H9 (cell line): ENCODE measurements at regions not wholly inside any gene's neighbourhood (a gene's known extent, or its start where the extent isn't known, plus 50 kb on each side); places are given as distances from the start of the nearest gene placed in this dataset.

Experiments
- DNase-seq: peaks from one replicate; pipeline ENCODE4 v3.0.0-alpha.2; 2017
- H2AFZ ChIP-seq: one replicate; pipeline ENCODE4 v1.6.1; 2013; ENCODE audit warnings: mild to moderate bottlenecking, low read length, control low read depth, moderate library complexity
- H2AK5ac ChIP-seq: 2 replicates; pipeline ENCODE4 v1.6.1; 2013; ENCODE audit warnings: low read length, control low read depth, mixed read lengths; ENCODE audit not compliant: insufficient read length
- H2BK120ac ChIP-seq: one replicate; pipeline ENCODE4 v1.6.1; 2013; ENCODE audit warnings: low read depth, mild to moderate bottlenecking, low read length, control low read depth, inconsistent platforms; ENCODE audit not compliant: poor library complexity, severe bottlenecking
- H2BK12ac ChIP-seq: 2 replicates; pipeline ENCODE4 v1.6.1; 2013; ENCODE audit warnings: low read length, control low read depth, mixed read lengths, low read depth; ENCODE audit not compliant: insufficient read length
- H2BK15ac ChIP-seq: 2 replicates; pipeline ENCODE4 v1.6.1; 2013; ENCODE audit warnings: low read depth, low read length, control low read depth
- H2BK20ac ChIP-seq: one replicate; pipeline ENCODE4 v1.6.1; 2013; ENCODE audit warnings: low read depth, mild to moderate bottlenecking, low read length, control low read depth, inconsistent platforms; ENCODE audit not compliant: poor library complexity, severe bottlenecking
- H2BK5ac ChIP-seq: 2 replicates; pipeline ENCODE4 v1.6.1; 2013; ENCODE audit warnings: low read length, control low read depth, mixed read lengths; ENCODE audit not compliant: insufficient read length
- H3K14ac ChIP-seq: 2 replicates; pipeline ENCODE4 v1.6.1; 2013; ENCODE audit warnings: low read length, control low read depth; ENCODE audit not compliant: insufficient read depth
- H3K18ac ChIP-seq: 2 replicates; pipeline ENCODE4 v1.6.1; 2013; ENCODE audit warnings: low read depth, mild to moderate bottlenecking, mixed read lengths, low read length, control low read depth; ENCODE audit not compliant: insufficient read length
- H3K23ac ChIP-seq: 2 replicates; pipeline ENCODE4 v1.6.1; 2013; ENCODE audit warnings: low read length, control low read depth, mixed read lengths, low read depth; ENCODE audit not compliant: insufficient read length
- H3K23me2 ChIP-seq: 2 replicates; pipeline ENCODE4 v1.6.1; 2013; ENCODE audit warnings: low read depth, mild to moderate bottlenecking, mixed read lengths, low read length, control low read depth; ENCODE audit not compliant: insufficient read length, poor library complexity, severe bottlenecking
- H3K27ac ChIP-seq: 2 replicates; pipeline ENCODE4 v1.5.1; 2013; ENCODE audit warnings: low read length, control low read depth, mixed read lengths, low read depth; ENCODE audit not compliant: insufficient read length
- H3K27me3 ChIP-seq: 2 replicates; pipeline ENCODE4 v1.6.1; 2013; ENCODE audit warnings: low read length, control low read depth, inconsistent platforms; ENCODE audit not compliant: insufficient read depth
- H3K4ac ChIP-seq: 2 replicates; pipeline ENCODE4 v1.6.1; 2013; ENCODE audit warnings: low read depth, mild to moderate bottlenecking, control low read depth, inconsistent platforms, low read length, moderate library complexity
- H3K4me1 ChIP-seq: 2 replicates; pipeline ENCODE4 v1.6.1; 2013; ENCODE audit warnings: low read length, control low read depth, inconsistent platforms; ENCODE audit not compliant: insufficient read depth
- H3K4me2 ChIP-seq: 2 replicates; pipeline ENCODE4 v1.6.1; 2013; ENCODE audit warnings: low read length, control low read depth, mixed read lengths; ENCODE audit not compliant: insufficient read length, insufficient read depth
- H3K56ac ChIP-seq: 2 replicates; pipeline ENCODE4 v1.6.1; 2013; ENCODE audit warnings: low read depth, mild to moderate bottlenecking, mixed read lengths, low read length, control low read depth; ENCODE audit not compliant: insufficient read length
- H3K79me1 ChIP-seq: 2 replicates; pipeline ENCODE4 v1.6.1; 2013; ENCODE audit warnings: low read depth, mild to moderate bottlenecking, moderate library complexity, low read length, control low read depth, inconsistent platforms; ENCODE audit not compliant: insufficient read depth, poor library complexity, severe bottlenecking
- H3K79me2 ChIP-seq: 2 replicates; pipeline ENCODE4 v1.6.1; 2013; ENCODE audit warnings: low read length, control low read depth, inconsistent platforms; ENCODE audit not compliant: insufficient read depth
- H3K9ac ChIP-seq: 2 replicates; pipeline ENCODE4 v1.6.1; 2013; ENCODE audit warnings: low read length, control low read depth, mixed read lengths; ENCODE audit not compliant: insufficient read length; ENCODE audit errors: extremely low read depth
- H3K9me3 ChIP-seq: one replicate; pipeline ENCODE4 v1.6.1; 2013; ENCODE audit warnings: low read depth, low read length, inconsistent platforms; ENCODE audit not compliant: control insufficient read depth
- H3T11ph ChIP-seq: one replicate; pipeline ENCODE4 v1.6.1; 2013; ENCODE audit warnings: mild to moderate bottlenecking, low read length, control low read depth, inconsistent platforms
- H4K20me1 ChIP-seq: one replicate; pipeline ENCODE4 v1.6.1; 2013; ENCODE audit not compliant: control insufficient read depth, insufficient read length, insufficient read depth
- H4K5ac ChIP-seq: 2 replicates; pipeline ENCODE4 v1.6.1; 2013; ENCODE audit warnings: low read depth, mild to moderate bottlenecking, mixed read lengths, low read length, control low read depth; ENCODE audit not compliant: insufficient read length
- H4K8ac ChIP-seq: replicated peaks from 2 replicates; pipeline ENCODE4 v1.6.1; 2013; ENCODE audit warnings: low read length, control low read depth, mixed read lengths, low read depth; ENCODE audit not compliant: insufficient read length
- H4K91ac ChIP-seq: 2 replicates; pipeline ENCODE4 v1.6.1; 2013; ENCODE audit warnings: low read depth, mild to moderate bottlenecking, moderate library complexity, mixed read lengths, low read length, control low read depth; ENCODE audit not compliant: insufficient read length
- H3K27ac Mint-ChIP-seq, 3 experiments: 2 replicates in 2 of 3; 3 replicates in 1 of 3; pipeline ENCODE4 v1.8.0; 2020 to 2021; ENCODE audit warnings: mixed read lengths in 3 of 3, mild to moderate bottlenecking in 1 of 3, moderate library complexity in 1 of 3
- H3K27me3 Mint-ChIP-seq: 2 replicates; pipeline ENCODE4 v1.8.0; 2021; ENCODE audit warnings: low read depth, mild to moderate bottlenecking, moderate library complexity, mixed read lengths
- H3K36me3 Mint-ChIP-seq, 3 experiments: 2 replicates in 2 of 3; 3 replicates in 1 of 3; pipeline ENCODE4 v1.8.0; 2020 to 2021; ENCODE audit warnings: low read depth in 3 of 3, mixed read lengths in 3 of 3; ENCODE audit not compliant: insufficient read depth in 1 of 3
- H3K4me1 Mint-ChIP-seq, 2 experiments: 2 replicates each; pipeline ENCODE4 v1.8.0; 2020; ENCODE audit warnings: mixed read lengths in 2 of 2
- H3K4me3 Mint-ChIP-seq, 2 experiments: 2 replicates in 1 of 2; 3 replicates in 1 of 2; pipeline ENCODE4 v1.8.0; 2020 to 2021; ENCODE audit warnings: mild to moderate bottlenecking in 2 of 2, mixed read lengths in 2 of 2, moderate library complexity in 1 of 2
- H3K9me3 Mint-ChIP-seq, 2 experiments: 2 replicates in 1 of 2; 3 replicates in 1 of 2; pipeline ENCODE4 v1.8.0; 2020; ENCODE audit warnings: mild to moderate bottlenecking in 2 of 2, mixed read lengths in 2 of 2, moderate library complexity in 1 of 2
- CTCF ChIP-seq: fragments of 200-600 bp; sonication (generic); conservative IDR thresholded peaks from 3 replicates; pipeline ENCODE4 v1.8.0; 2021; ENCODE audit warnings: antibody characterized with exemption, mild to moderate bottlenecking
- WGBS: extraction: QIAGEN DNeasy Blood & Tissue Kit; methylation state at CpG from one replicate; pipeline ENCODE4 v1.1.7; 2013; ENCODE audit warnings: missing lambda C conversion rate, low lambda C conversion rate, mixed read lengths; ENCODE audit not compliant: insufficient read length; ENCODE audit errors: extremely low coverage; 5-methylcytosine and 5-hydroxymethylcytosine counted together

GRCh38 chr1:29500651-29501050 lies 264.3 kb downstream of the PTPRU start:
- H3K4me1 Mint-ChIP-seq: peaks cover 52 to 62% of the 10 kb centered on the region in 2 experiments
- Histone ChIP-seq H4K20me1 (no peaks in the 10 kb centered on the region), H3K79me1 (no peaks in the 10 kb centered on the region), H3K56ac (no peak overlapping the region), H3K9ac (no peak overlapping the region), H4K8ac (no peak overlapping the region), H3T11ph (no peak overlapping the region), H3K4me1 (peaks cover 7% of the 10 kb centered on the region; the same call in 1 of the 2 replicates), H2BK5ac (no peak overlapping the region), H2AK5ac (no peak overlapping the region), H4K91ac (no peak overlapping the region), H3K23me2 (no peaks in the 10 kb centered on the region), H2BK120ac (no peak overlapping the region), H4K5ac (no peak overlapping the region), H3K14ac (no peak overlapping the region), H2BK20ac (no peak overlapping the region), H3K4me2 (no peak overlapping the region), H2AFZ (no peak overlapping the region), H2BK15ac (no peak overlapping the region), H2BK12ac (peak overlapping the region; percentile 66), H3K79me2 (no peaks in the 10 kb centered on the region), H3K9me3 (no peaks in the 10 kb centered on the region), H3K27me3 (no peaks in the 10 kb centered on the region), H3K27ac (no peak overlapping the region), H3K18ac (no peak overlapping the region), H3K4ac (no peak overlapping the region), H3K23ac (no peak overlapping the region)
- H3K27me3 Mint-ChIP-seq: no peaks in the 10 kb centered on the region
- WGBS: no CpG with 5 or more reads among the region's 5 CpGs
- peak overlapping the region in 1 of 2 experiments; percentile 30; a peak in 1 of 5 replicates for H3K4me3 Mint-ChIP-seq
- TF ChIP-seq CTCF: no peak
- DNase-seq: peak; percentile 18
- peak overlapping the region; percentile 91 to 98 (median 96) for H3K27ac Mint-ChIP-seq
- peaks cover 10 to 13% of the 10 kb centered on the region in 2 experiments for H3K9me3 Mint-ChIP-seq
- H3K36me3 Mint-ChIP-seq: peaks cover 0 to 9% (median 4%) of the 10 kb centered on the region in 3 experiments; a peak in 4 of 7 replicates
